SK-N-MC (cell line): ENCODE measurements at regions not wholly inside any gene's neighbourhood (a gene's known extent, or its start where the extent isn't known, plus 50 kb on each side); places are given as distances from the start of the nearest gene placed in this dataset.

Experiments
- EZH2 ChIP-seq: fragments of 200-600 bp; sonication (generic); IDR thresholded peaks from one replicate; pipeline ENCODE4 v1.6.1; 2017; ENCODE audit warnings: antibody characterized with exemption
- FOXP2 ChIP-seq: optimal IDR thresholded peaks from 2 replicates; pipeline ENCODE3; 2011; ENCODE audit warnings: mild to moderate bottlenecking, moderate library complexity; ENCODE audit not compliant: insufficient read depth; ENCODE audit errors: extremely low read length, control extremely low read depth
- POLR2AphosphoS5 ChIP-seq: IDR thresholded peaks from 2 replicates; pipeline ENCODE4 v1.6.1; 2012; ENCODE audit warnings: mild to moderate bottlenecking, low read depth, low read length, borderline replicate concordance

DNA sequence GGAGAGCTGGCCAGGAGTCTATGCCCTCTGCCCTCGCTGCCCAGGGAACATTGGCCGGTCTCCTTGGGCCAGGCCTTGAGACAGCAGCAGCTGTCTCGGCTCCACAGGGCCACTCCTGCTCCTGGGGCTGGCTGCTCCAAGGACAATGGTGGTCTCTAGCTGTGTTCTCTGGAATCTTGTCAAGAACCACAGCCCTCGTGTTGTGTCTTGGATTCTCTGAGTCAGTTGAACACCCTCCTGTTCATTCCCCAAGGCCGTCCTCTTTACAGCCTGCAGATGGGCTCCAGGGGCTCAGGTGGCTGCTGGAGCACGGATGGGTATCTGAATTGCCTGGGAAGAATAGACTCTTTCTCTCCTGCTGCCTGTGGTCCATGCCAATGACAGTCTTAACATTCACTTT, 511.1 kb downstream of the GLRX3 start:
- TF ChIP-seq POLR2AphosphoS5 (no peak), EZH2 (no peak), FOXP2 (no peak)
